ENCODE measurements at regions not wholly inside any gene's neighbourhood (a gene's known extent, or its start where the extent isn't known, plus 50 kb on each side); places are given as distances from the start of the nearest gene placed in this dataset.

DNA sequence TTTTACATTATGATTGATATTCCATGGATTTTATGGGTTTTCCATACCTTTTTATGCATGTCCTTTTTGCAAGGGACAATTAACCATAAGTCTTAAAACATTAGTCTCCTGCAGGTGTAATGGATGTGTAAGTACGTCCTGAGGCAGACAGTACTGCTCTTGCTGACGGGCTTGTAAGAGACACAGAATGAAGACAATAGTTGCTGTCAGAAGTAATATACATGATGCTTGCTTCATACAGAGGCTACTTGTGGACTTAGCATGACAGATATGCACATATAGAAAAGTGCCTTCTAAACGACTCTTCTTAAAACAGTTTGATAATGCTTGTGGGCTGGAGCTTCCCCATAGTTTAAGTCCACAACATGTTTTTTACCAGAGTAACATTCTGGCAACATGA, 182.7 kb downstream of the SPATA31D1 start:
- TF ChIP-seq ZNF211 (tag by site-specific recombination; IDR thresholded peaks at IDR 0.05; ENCODE audit: low read depth) (no peak), ZNF473 (tag by site-specific recombination; IDR thresholded peaks at IDR 0.05) (no peak), ZNF274 (IDR thresholded peaks at IDR 0.05; ENCODE audit: low read length) (no peak), ZNF274 (tag by site-specific recombination; IDR thresholded peaks at IDR 0.05; ENCODE audit: borderline replicate concordance) (no peak), MYNN (tag by site-specific recombination; IDR thresholded peaks at IDR 0.05; ENCODE audit: borderline replicate concordance) (no peak), KLF1 (tag by site-specific recombination; IDR thresholded peaks at IDR 0.05) (no peak), ZNF677 (tag by site-specific recombination; IDR thresholded peaks at IDR 0.05) (no peak)
- TF ChIP-seq, protein P1, sequence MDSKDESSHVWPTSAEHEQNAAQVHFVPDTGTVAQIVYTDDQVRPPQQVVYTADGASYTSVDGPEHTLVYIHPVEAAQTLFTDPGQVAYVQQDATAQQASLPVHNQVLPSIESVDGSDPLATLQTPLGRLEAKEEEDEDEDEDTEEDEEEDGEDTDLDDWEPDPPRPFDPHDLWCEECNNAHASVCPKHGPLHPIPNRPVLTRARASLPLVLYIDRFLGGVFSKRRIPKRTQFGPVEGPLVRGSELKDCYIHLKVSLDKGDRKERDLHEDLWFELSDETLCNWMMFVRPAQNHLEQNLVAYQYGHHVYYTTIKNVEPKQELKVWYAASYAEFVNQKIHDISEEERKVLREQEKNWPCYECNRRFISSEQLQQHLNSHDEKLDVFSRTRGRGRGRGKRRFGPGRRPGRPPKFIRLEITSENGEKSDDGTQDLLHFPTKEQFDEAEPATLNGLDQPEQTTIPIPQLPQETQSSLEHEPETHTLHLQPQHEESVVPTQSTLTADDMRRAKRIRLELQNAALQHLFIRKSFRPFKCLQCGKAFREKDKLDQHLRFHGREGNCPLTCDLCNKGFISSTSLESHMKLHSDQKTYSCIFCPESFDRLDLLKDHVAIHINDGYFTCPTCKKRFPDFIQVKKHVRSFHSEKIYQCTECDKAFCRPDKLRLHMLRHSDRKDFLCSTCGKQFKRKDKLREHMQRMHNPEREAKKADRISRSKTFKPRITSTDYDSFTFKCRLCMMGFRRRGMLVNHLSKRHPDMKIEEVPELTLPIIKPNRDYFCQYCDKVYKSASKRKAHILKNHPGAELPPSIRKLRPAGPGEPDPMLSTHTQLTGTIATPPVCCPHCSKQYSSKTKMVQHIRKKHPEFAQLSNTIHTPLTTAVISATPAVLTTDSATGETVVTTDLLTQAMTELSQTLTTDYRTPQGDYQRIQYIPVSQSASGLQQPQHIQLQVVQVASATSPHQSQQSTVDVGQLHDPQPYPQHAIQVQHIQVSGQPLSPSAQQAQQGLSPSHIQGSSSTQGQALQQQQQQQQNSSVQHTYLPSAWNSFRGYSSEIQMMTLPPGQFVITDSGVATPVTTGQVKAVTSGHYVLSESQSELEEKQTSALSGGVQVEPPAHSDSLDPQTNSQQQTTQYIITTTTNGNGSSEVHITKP (tag by site-specific recombination; IDR thresholded peaks at IDR 0.05): no peak
- TF ChIP-seq, protein P2, sequence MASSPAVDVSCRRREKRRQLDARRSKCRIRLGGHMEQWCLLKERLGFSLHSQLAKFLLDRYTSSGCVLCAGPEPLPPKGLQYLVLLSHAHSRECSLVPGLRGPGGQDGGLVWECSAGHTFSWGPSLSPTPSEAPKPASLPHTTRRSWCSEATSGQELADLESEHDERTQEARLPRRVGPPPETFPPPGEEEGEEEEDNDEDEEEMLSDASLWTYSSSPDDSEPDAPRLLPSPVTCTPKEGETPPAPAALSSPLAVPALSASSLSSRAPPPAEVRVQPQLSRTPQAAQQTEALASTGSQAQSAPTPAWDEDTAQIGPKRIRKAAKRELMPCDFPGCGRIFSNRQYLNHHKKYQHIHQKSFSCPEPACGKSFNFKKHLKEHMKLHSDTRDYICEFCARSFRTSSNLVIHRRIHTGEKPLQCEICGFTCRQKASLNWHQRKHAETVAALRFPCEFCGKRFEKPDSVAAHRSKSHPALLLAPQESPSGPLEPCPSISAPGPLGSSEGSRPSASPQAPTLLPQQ (tag by site-specific recombination; IDR thresholded peaks at IDR 0.05): no peak
- TF ChIP-seq, protein P3, sequence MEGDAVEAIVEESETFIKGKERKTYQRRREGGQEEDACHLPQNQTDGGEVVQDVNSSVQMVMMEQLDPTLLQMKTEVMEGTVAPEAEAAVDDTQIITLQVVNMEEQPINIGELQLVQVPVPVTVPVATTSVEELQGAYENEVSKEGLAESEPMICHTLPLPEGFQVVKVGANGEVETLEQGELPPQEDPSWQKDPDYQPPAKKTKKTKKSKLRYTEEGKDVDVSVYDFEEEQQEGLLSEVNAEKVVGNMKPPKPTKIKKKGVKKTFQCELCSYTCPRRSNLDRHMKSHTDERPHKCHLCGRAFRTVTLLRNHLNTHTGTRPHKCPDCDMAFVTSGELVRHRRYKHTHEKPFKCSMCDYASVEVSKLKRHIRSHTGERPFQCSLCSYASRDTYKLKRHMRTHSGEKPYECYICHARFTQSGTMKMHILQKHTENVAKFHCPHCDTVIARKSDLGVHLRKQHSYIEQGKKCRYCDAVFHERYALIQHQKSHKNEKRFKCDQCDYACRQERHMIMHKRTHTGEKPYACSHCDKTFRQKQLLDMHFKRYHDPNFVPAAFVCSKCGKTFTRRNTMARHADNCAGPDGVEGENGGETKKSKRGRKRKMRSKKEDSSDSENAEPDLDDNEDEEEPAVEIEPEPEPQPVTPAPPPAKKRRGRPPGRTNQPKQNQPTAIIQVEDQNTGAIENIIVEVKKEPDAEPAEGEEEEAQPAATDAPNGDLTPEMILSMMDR (tag by site-specific recombination; IDR thresholded peaks at IDR 0.05): no peak
- TF ChIP-seq, protein P4, sequence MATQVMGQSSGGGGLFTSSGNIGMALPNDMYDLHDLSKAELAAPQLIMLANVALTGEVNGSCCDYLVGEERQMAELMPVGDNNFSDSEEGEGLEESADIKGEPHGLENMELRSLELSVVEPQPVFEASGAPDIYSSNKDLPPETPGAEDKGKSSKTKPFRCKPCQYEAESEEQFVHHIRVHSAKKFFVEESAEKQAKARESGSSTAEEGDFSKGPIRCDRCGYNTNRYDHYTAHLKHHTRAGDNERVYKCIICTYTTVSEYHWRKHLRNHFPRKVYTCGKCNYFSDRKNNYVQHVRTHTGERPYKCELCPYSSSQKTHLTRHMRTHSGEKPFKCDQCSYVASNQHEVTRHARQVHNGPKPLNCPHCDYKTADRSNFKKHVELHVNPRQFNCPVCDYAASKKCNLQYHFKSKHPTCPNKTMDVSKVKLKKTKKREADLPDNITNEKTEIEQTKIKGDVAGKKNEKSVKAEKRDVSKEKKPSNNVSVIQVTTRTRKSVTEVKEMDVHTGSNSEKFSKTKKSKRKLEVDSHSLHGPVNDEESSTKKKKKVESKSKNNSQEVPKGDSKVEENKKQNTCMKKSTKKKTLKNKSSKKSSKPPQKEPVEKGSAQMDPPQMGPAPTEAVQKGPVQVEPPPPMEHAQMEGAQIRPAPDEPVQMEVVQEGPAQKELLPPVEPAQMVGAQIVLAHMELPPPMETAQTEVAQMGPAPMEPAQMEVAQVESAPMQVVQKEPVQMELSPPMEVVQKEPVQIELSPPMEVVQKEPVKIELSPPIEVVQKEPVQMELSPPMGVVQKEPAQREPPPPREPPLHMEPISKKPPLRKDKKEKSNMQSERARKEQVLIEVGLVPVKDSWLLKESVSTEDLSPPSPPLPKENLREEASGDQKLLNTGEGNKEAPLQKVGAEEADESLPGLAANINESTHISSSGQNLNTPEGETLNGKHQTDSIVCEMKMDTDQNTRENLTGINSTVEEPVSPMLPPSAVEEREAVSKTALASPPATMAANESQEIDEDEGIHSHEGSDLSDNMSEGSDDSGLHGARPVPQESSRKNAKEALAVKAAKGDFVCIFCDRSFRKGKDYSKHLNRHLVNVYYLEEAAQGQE (tag by site-specific recombination; IDR thresholded peaks at IDR 0.05): no peak
- TF ChIP-seq, protein P5, sequence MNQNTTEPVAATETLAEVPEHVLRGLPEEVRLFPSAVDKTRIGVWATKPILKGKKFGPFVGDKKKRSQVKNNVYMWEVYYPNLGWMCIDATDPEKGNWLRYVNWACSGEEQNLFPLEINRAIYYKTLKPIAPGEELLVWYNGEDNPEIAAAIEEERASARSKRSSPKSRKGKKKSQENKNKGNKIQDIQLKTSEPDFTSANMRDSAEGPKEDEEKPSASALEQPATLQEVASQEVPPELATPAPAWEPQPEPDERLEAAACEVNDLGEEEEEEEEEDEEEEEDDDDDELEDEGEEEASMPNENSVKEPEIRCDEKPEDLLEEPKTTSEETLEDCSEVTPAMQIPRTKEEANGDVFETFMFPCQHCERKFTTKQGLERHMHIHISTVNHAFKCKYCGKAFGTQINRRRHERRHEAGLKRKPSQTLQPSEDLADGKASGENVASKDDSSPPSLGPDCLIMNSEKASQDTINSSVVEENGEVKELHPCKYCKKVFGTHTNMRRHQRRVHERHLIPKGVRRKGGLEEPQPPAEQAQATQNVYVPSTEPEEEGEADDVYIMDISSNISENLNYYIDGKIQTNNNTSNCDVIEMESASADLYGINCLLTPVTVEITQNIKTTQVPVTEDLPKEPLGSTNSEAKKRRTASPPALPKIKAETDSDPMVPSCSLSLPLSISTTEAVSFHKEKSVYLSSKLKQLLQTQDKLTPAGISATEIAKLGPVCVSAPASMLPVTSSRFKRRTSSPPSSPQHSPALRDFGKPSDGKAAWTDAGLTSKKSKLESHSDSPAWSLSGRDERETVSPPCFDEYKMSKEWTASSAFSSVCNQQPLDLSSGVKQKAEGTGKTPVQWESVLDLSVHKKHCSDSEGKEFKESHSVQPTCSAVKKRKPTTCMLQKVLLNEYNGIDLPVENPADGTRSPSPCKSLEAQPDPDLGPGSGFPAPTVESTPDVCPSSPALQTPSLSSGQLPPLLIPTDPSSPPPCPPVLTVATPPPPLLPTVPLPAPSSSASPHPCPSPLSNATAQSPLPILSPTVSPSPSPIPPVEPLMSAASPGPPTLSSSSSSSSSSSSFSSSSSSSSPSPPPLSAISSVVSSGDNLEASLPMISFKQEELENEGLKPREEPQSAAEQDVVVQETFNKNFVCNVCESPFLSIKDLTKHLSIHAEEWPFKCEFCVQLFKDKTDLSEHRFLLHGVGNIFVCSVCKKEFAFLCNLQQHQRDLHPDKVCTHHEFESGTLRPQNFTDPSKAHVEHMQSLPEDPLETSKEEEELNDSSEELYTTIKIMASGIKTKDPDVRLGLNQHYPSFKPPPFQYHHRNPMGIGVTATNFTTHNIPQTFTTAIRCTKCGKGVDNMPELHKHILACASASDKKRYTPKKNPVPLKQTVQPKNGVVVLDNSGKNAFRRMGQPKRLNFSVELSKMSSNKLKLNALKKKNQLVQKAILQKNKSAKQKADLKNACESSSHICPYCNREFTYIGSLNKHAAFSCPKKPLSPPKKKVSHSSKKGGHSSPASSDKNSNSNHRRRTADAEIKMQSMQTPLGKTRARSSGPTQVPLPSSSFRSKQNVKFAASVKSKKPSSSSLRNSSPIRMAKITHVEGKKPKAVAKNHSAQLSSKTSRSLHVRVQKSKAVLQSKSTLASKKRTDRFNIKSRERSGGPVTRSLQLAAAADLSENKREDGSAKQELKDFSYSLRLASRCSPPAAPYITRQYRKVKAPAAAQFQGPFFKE (tag by site-specific recombination; IDR thresholded peaks at IDR 0.05; ENCODE audit: borderline replicate concordance): no peak
- TF ChIP-seq, protein P6, sequence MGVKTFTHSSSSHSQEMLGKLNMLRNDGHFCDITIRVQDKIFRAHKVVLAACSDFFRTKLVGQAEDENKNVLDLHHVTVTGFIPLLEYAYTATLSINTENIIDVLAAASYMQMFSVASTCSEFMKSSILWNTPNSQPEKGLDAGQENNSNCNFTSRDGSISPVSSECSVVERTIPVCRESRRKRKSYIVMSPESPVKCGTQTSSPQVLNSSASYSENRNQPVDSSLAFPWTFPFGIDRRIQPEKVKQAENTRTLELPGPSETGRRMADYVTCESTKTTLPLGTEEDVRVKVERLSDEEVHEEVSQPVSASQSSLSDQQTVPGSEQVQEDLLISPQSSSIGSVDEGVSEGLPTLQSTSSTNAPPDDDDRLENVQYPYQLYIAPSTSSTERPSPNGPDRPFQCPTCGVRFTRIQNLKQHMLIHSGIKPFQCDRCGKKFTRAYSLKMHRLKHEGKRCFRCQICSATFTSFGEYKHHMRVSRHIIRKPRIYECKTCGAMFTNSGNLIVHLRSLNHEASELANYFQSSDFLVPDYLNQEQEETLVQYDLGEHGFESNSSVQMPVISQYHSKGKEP (tag by site-specific recombination; IDR thresholded peaks at IDR 0.05): no peak
